NCI-H1694 treated with DMSO at 0.1 percent for 48 hours (cell line): ENCODE measurements at regions not wholly inside any gene's neighbourhood (a gene's known extent, or its start where the extent isn't known, plus 50 kb on each side); places are given as distances from the start of the nearest gene placed in this dataset.
"Not testable (repeated sequence)": the region's sequence is repeated elsewhere in the genome, so short reads cannot be mapped to it uniquely, and the experiment has no call there.

Source experiments
- DNase-seq: peaks from one replicate; lab custom pipeline; 2025; lab: John Stamatoyannopoulos, UW

- DNase-seq = no peak
These were observed 76.7 kb upstream of the PICALM start for GRCh38 chr11:86145439-86146156.

GRCh38 chr11:86144846-86145245, 76.0 kb upstream of the PICALM start:
- DNase-seq = no peak

- not testable (repeated sequence) for DNase-seq
These were observed 75.2 kb upstream of the PICALM start for GRCh38 chr11:86144087-86144486.

- DNase-seq = no peak
These were observed 74.5 kb upstream of the PICALM start for GRCh38 chr11:86143087-86144030.

GRCh38 chr11:86142170-86142569, 73.3 kb upstream of the PICALM start:
- no peak for DNase-seq

GRCh38 chr11:86141727-86142126, 72.8 kb upstream of the PICALM start:
- DNase-seq = no peak

- DNase-seq = no peak
These were observed 71.6 kb upstream of the PICALM start for GRCh38 chr11:86140334-86140990.

GRCh38 chr11:86138958-86139357, 70.1 kb upstream of the PICALM start:
- peak; percentile 5 for DNase-seq

GRCh38 chr11:86136538-86136937, 67.7 kb upstream of the PICALM start:
- no peak for DNase-seq

GRCh38 chr11:86135319-86135714, 66.4 kb upstream of the PICALM start:
- no peak for DNase-seq

- DNase-seq = no peak
These were observed 65.9 kb upstream of the PICALM start for GRCh38 chr11:86134580-86135318.

- DNase-seq = no peak
These were observed 63.9 kb upstream of the PICALM start for GRCh38 chr11:86132667-86133249.

GRCh38 chr11:86129740-86130540, 61.1 kb upstream of the PICALM start:
- no peak for DNase-seq

GRCh38 chr11:86128914-86129313, 60.0 kb upstream of the PICALM start:
- no peak for DNase-seq

- DNase-seq = no peak
These were observed 58.0 kb upstream of the PICALM start for GRCh38 chr11:86126862-86127261.

- no peak for DNase-seq
These were observed 55.7 kb upstream of the PICALM start for GRCh38 chr11:86124251-86125233.

- DNase-seq = no peak
These were observed 53.9 kb upstream of the PICALM start for GRCh38 chr11:86122773-86123172.

- no peak for DNase-seq
These were observed 51.9 kb upstream of the PICALM start for GRCh38 chr11:86120807-86121206.

GRCh38 chr11:86119906-86120305, 51.0 kb upstream of the PICALM start:
- no peak for DNase-seq
